Rectal smooth muscle tissue (tissue), 1 donor: ENCODE measurements at regions not wholly inside any gene's neighbourhood (a gene's known extent, or its start where the extent isn't known, plus 50 kb on each side); places are given as distances from the start of the nearest gene placed in this dataset.

ENCODE experiments used
- H3K27ac ChIP-seq: one replicate; pipeline ENCODE4 v1.7.0; 2013; ENCODE audit warnings: low read depth, low read length, inconsistent platforms
- H3K27me3 ChIP-seq: one replicate; pipeline ENCODE4 v1.7.0; 2013; ENCODE audit warnings: low read length; ENCODE audit not compliant: control insufficient read depth, insufficient read depth
- H3K36me3 ChIP-seq: one replicate; pipeline ENCODE4 v1.7.0; 2013; ENCODE audit warnings: low read length; ENCODE audit not compliant: control insufficient read depth, insufficient read depth
- H3K4me1 ChIP-seq: one replicate; pipeline ENCODE4 v1.7.0; 2013; ENCODE audit warnings: low read length; ENCODE audit not compliant: control insufficient read depth, insufficient read depth
- H3K4me3 ChIP-seq: one replicate; pipeline ENCODE4 v1.7.0; 2013; ENCODE audit warnings: low read length
- H3K9ac ChIP-seq: one replicate; pipeline ENCODE4 v1.7.0; 2013; ENCODE audit warnings: low read length

GRCh38 chr2:236859908-236860307, 225.8 kb upstream of the COPS8 start:
- Histone ChIP-seq H3K27ac (no peak overlapping the region), H3K36me3 (no peaks in the 10 kb centered on the region), H3K4me1 (no peaks in the 10 kb centered on the region), H3K4me3 (no peak overlapping the region), H3K9ac (no peak overlapping the region), H3K27me3 (no peaks in the 10 kb centered on the region)

- Histone ChIP-seq H3K27me3 (no peaks in the 10 kb centered on the region), H3K9ac (no peak overlapping the region), H3K4me1 (no peaks in the 10 kb centered on the region), H3K4me3 (no peak overlapping the region), H3K27ac (no peak overlapping the region), H3K36me3 (no peaks in the 10 kb centered on the region)
These were observed 224.4 kb upstream of the COPS8 start for GRCh38 chr2:236861196-236861875.

GRCh38 chr2:236861944-236862343, 223.7 kb upstream of the COPS8 start:
- Histone ChIP-seq H3K27me3 (no peaks in the 10 kb centered on the region), H3K36me3 (no peaks in the 10 kb centered on the region), H3K9ac (no peak overlapping the region), H3K4me1 (no peaks in the 10 kb centered on the region), H3K27ac (no peak overlapping the region), H3K4me3 (no peak overlapping the region)

GRCh38 chr2:236862526-236862925, 223.2 kb upstream of the COPS8 start:
- H3K27ac ChIP-seq: no peak overlapping the region
- no peaks in the 10 kb centered on the region for H3K27me3 ChIP-seq
- H3K4me3 ChIP-seq: no peak overlapping the region
- no peaks in the 10 kb centered on the region for H3K4me1 ChIP-seq
- H3K36me3 ChIP-seq: no peaks in the 10 kb centered on the region
- H3K9ac ChIP-seq: no peak overlapping the region

GRCh38 chr2:236862961-236863728, 222.5 kb upstream of the COPS8 start:
- no peaks in the 10 kb centered on the region for H3K27me3 ChIP-seq
- H3K9ac ChIP-seq: no peak overlapping the region
- no peaks in the 10 kb centered on the region for H3K36me3 ChIP-seq
- no peak overlapping the region for H3K4me3 ChIP-seq
- no peaks in the 10 kb centered on the region for H3K4me1 ChIP-seq
- H3K27ac ChIP-seq: no peak overlapping the region

GRCh38 chr2:236863729-236864126, 222.0 kb upstream of the COPS8 start:
- no peaks in the 10 kb centered on the region for H3K27me3 ChIP-seq
- no peaks in the 10 kb centered on the region for H3K4me1 ChIP-seq
- no peaks in the 10 kb centered on the region for H3K36me3 ChIP-seq
- H3K4me3 ChIP-seq: no peak overlapping the region
- no peak overlapping the region for H3K27ac ChIP-seq
- H3K9ac ChIP-seq: no peak overlapping the region

- Histone ChIP-seq H3K36me3 (no peaks in the 10 kb centered on the region), H3K4me1 (no peaks in the 10 kb centered on the region), H3K27me3 (no peaks in the 10 kb centered on the region)
These were observed 220.6 kb upstream of the COPS8 start for GRCh38 chr2:236865052-236865451.

GRCh38 chr2:236866542-236867340, 218.9 kb upstream of the COPS8 start:
- Histone ChIP-seq H3K27me3 (no peaks in the 10 kb centered on the region), H3K9ac (no peak overlapping the region), H3K27ac (no peak overlapping the region), H3K36me3 (no peaks in the 10 kb centered on the region), H3K4me1 (no peaks in the 10 kb centered on the region), H3K4me3 (no peak overlapping the region)

More at GRCh38 chr2:236865052-236865451, 220.6 kb upstream of the COPS8 start:
- no peak overlapping the region for H3K27ac ChIP-seq
- H3K9ac ChIP-seq: no peak overlapping the region
- H3K4me3 ChIP-seq: no peak overlapping the region

GRCh38 chr2:236867441-236868260, 218.0 kb upstream of the COPS8 start:
- H3K27me3 ChIP-seq: no peaks in the 10 kb centered on the region
- no peaks in the 10 kb centered on the region for H3K36me3 ChIP-seq
- H3K4me1 ChIP-seq: no peaks in the 10 kb centered on the region
- H3K9ac ChIP-seq: no peak overlapping the region
- H3K4me3 ChIP-seq: no peak overlapping the region
- H3K27ac ChIP-seq: no peak overlapping the region

- Histone ChIP-seq H3K27me3 (no peaks in the 10 kb centered on the region), H3K4me1 (no peaks in the 10 kb centered on the region), H3K27ac (no peak overlapping the region), H3K36me3 (no peaks in the 10 kb centered on the region), H3K9ac (no peak overlapping the region), H3K4me3 (no peak overlapping the region)
These were observed 215.3 kb upstream of the COPS8 start for GRCh38 chr2:236870370-236870769.

- H3K27me3 ChIP-seq: no peaks in the 10 kb centered on the region
- no peak overlapping the region for H3K27ac ChIP-seq
- no peaks in the 10 kb centered on the region for H3K36me3 ChIP-seq
- H3K9ac ChIP-seq: no peak overlapping the region
- H3K4me3 ChIP-seq: no peak overlapping the region
- H3K4me1 ChIP-seq: no peaks in the 10 kb centered on the region
These were observed 214.1 kb upstream of the COPS8 start for GRCh38 chr2:236871500-236872001.

- Histone ChIP-seq H3K9ac (no peak overlapping the region), H3K4me1 (no peaks in the 10 kb centered on the region), H3K27ac (no peak overlapping the region), H3K36me3 (no peaks in the 10 kb centered on the region), H3K27me3 (no peaks in the 10 kb centered on the region), H3K4me3 (no peak overlapping the region)
These were observed 213.7 kb upstream of the COPS8 start for GRCh38 chr2:236872015-236872414.
